NCI-H1105 treated with DMSO at 0.1 percent for 48 hours (cell line): ENCODE measurements at regions not wholly inside any gene's neighbourhood (a gene's known extent, or its start where the extent isn't known, plus 50 kb on each side); places are given as distances from the start of the nearest gene placed in this dataset.
"Not testable (repeated sequence)": the region's sequence is repeated elsewhere in the genome, so short reads cannot be mapped to it uniquely, and the experiment has no call there.

Experiments
- DNase-seq: peaks from one replicate; lab custom pipeline; 2025; lab: John Stamatoyannopoulos, UW

GRCh38 chr2:186927185-186927866 lies 78.4 kb upstream of the ZSWIM2 start:
- DNase-seq, result no peak

- no peak for DNase-seq
Measured at GRCh38 chr2:186925514-186925913, 76.5 kb upstream of the ZSWIM2 start.

- not testable (repeated sequence) for DNase-seq
Measured at GRCh38 chr2:186922316-186922715, 73.3 kb upstream of the ZSWIM2 start.

GRCh38 chr2:186919296-186919695 lies 70.3 kb upstream of the ZSWIM2 start:
- DNase-seq, result no peak

- DNase-seq, result no peak
Measured at GRCh38 chr2:186918495-186918894, 69.5 kb upstream of the ZSWIM2 start.

- DNase-seq, result no peak
Measured at GRCh38 chr2:186917866-186918265, 68.9 kb upstream of the ZSWIM2 start.

- DNase-seq, result no peak
Measured at GRCh38 chr2:186913870-186914269, 64.9 kb upstream of the ZSWIM2 start.

GRCh38 chr2:186912979-186913378 lies 64.0 kb upstream of the ZSWIM2 start:
- DNase-seq, result no peak

- no peak for DNase-seq
Measured at GRCh38 chr2:186911551-186912085, 62.6 kb upstream of the ZSWIM2 start.

- DNase-seq, result no peak
Measured at GRCh38 chr2:186910996-186911395, 62.0 kb upstream of the ZSWIM2 start.

GRCh38 chr2:186909095-186909494 lies 60.1 kb upstream of the ZSWIM2 start:
- DNase-seq, result no peak

- DNase-seq, result no peak
Measured at GRCh38 chr2:186907897-186908296, 58.9 kb upstream of the ZSWIM2 start.

GRCh38 chr2:186903216-186903615 lies 54.2 kb upstream of the ZSWIM2 start:
- DNase-seq, result peak; percentile 6
